ENCODE measurements at regions not wholly inside any gene's neighbourhood (a gene's known extent, or its start where the extent isn't known, plus 50 kb on each side); places are given as distances from the start of the nearest gene placed in this dataset.

DNA sequence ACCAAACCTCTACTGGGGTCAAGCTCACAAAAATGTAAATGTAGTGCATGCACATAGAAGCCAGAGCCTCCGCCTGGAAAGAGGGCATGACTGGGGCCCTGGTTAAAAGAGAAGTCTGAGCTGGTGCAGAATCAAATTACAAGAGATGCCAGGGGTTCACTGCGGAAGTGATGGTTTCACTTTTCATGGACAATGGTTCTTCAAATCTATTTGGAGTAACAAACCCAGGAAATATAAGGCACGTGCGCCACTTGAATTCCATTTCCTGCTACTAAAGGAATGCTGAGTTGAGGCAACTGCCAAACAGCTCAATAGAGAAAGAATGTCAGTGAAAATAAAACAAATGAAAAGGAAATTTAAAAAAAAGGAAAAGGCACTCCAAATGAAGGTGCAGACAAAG, 79.8 kb downstream of the FUNDC1 start:
- TF ChIP-seq ZNF274 (IDR thresholded peaks at IDR 0.05; ENCODE audit: low read depth, low read length) (no peak), SUZ12 (IDR thresholded peaks at IDR 0.05; ENCODE audit: extremely low read depth, insufficient read depth, insufficient read length) (no peak)
